ENCODE measurements at regions not wholly inside any gene's neighbourhood (a gene's known extent, or its start where the extent isn't known, plus 50 kb on each side); places are given as distances from the start of the nearest gene placed in this dataset.

DNA sequence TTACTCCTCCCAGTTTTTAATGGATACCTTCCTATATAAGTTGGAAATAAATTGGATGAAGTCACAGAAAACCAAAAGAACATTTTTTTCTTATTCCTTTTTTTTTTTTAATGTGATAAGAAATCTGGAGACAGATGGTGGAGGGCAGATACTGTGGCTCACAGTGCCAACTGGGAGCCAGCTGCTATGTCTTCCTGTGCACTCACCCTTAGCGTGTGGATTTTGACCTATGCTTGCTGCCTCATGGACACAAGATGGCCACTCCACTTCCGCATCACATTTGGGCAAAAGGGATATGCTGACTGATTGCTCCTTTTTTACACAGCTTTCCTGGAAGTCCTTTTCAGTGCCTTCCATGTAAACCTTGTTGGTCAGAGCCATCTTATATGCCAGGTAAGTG lies 342.6 kb downstream of the MAN2A1 start:
- TF ChIP-seq, protein P1, sequence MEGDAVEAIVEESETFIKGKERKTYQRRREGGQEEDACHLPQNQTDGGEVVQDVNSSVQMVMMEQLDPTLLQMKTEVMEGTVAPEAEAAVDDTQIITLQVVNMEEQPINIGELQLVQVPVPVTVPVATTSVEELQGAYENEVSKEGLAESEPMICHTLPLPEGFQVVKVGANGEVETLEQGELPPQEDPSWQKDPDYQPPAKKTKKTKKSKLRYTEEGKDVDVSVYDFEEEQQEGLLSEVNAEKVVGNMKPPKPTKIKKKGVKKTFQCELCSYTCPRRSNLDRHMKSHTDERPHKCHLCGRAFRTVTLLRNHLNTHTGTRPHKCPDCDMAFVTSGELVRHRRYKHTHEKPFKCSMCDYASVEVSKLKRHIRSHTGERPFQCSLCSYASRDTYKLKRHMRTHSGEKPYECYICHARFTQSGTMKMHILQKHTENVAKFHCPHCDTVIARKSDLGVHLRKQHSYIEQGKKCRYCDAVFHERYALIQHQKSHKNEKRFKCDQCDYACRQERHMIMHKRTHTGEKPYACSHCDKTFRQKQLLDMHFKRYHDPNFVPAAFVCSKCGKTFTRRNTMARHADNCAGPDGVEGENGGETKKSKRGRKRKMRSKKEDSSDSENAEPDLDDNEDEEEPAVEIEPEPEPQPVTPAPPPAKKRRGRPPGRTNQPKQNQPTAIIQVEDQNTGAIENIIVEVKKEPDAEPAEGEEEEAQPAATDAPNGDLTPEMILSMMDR (IDR thresholded peaks at IDR 0.05): no peak
- no peak for TF ChIP-seq POLR2A (IDR thresholded peaks at IDR 0.05)

Measured in uterus (tissue), 2 donors.